ENCODE measurements at regions not wholly inside any gene's neighbourhood (a gene's known extent, or its start where the extent isn't known, plus 50 kb on each side); places are given as distances from the start of the nearest gene placed in this dataset.

GRCh38 chr2:817336-818015 lies 133.2 kb upstream of the SNTG2 start:
- Mint-ChIP-seq H3K36me3 (ENCODE audit: low read depth) (no peaks in the 10 kb centered on the region), H3K4me1 (no peaks in the 10 kb centered on the region), H3K27ac (ENCODE audit: unreplicated experiment) (no peak overlapping the region), H3K4me3 (no peak overlapping the region), H3K9me3 (no peaks in the 10 kb centered on the region), H3K27me3 (ENCODE audit: low read depth) (no peaks in the 10 kb centered on the region)
- no peak for TF ChIP-seq CTCF (conservative IDR thresholded peaks at IDR 0.05)
- DNase-seq (ENCODE audit: low read depth, low spot score) = no peak

DNA sequence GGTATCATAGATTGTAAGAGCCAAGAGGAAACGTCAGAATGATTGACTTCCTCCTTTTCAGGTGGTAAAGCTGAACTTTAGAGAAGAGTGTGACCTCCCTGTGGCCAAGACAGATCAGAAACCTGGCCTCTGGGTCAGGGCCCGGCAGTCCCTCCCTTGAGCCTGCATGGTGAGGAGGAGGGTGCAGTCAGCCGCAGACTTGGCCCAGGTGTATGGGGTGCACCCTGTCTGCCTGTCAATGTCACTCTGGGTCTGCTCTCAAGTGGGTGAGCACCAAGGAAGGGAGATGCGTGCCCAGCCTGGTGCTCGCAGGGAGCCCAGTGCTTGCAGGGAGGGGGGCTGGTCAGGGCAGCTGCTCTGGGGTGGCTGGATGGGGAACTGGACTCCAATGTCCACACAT lies 134.4 kb upstream of the SNTG2 start:
- no peak overlapping the region for H3K27ac Mint-ChIP-seq (ENCODE audit: unreplicated experiment)
- no peaks in the 10 kb centered on the region for H3K36me3 Mint-ChIP-seq (ENCODE audit: low read depth)
- no peaks in the 10 kb centered on the region for H3K4me1 Mint-ChIP-seq
- no peaks in the 10 kb centered on the region for H3K9me3 Mint-ChIP-seq
- no peak overlapping the region for H3K4me3 Mint-ChIP-seq
- DNase-seq (ENCODE audit: low read depth, low spot score) = no peak
- no peaks in the 10 kb centered on the region for H3K27me3 Mint-ChIP-seq (ENCODE audit: low read depth)
- TF ChIP-seq CTCF (conservative IDR thresholded peaks at IDR 0.05) = no peak

DNA sequence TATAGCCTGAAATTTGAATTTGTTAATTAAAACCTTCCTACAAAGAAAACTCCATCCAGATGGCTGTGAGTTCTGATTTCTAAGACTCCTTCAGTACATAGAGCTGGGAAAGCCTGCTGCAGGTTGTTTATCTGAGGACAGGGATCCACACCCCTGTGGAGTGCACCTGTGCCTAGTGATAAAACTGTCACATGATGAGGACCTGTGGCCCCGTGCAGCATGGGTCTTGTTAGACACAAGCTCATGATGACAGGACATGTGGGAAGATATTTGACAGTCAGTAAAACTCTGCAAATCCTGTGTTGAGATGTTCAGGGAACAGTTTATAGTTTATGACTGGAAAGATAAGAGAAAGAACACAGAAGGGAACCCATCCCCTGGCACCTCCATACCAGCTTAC lies 133.2 kb upstream of the TMEM18 start:
- Mint-ChIP-seq H3K27ac (ENCODE audit: unreplicated experiment) (no peak overlapping the region), H3K36me3 (ENCODE audit: low read depth) (no peaks in the 10 kb centered on the region), H3K4me1 (peaks cover 4% of the 10 kb centered on the region), H3K9me3 (peaks cover 3% of the 10 kb centered on the region), H3K27me3 (ENCODE audit: low read depth) (no peaks in the 10 kb centered on the region), H3K4me3 (no peak overlapping the region)
- TF ChIP-seq CTCF (conservative IDR thresholded peaks at IDR 0.05) = no peak
- DNase-seq (ENCODE audit: low read depth, low spot score) = no peak

GRCh38 chr2:807300-807699 lies 130.1 kb upstream of the TMEM18 start:
- H3K27me3 Mint-ChIP-seq (ENCODE audit: low read depth) = no peaks in the 10 kb centered on the region
- H3K4me3 Mint-ChIP-seq = no peak overlapping the region
- peaks cover 4% of the 10 kb centered on the region for H3K4me1 Mint-ChIP-seq
- H3K27ac Mint-ChIP-seq (ENCODE audit: unreplicated experiment) = no peak overlapping the region
- peaks cover 3% of the 10 kb centered on the region for H3K9me3 Mint-ChIP-seq
- no peak for DNase-seq (ENCODE audit: low read depth, low spot score)
- no peak for TF ChIP-seq CTCF (conservative IDR thresholded peaks at IDR 0.05)
- H3K36me3 Mint-ChIP-seq (ENCODE audit: low read depth) = no peaks in the 10 kb centered on the region

DNA sequence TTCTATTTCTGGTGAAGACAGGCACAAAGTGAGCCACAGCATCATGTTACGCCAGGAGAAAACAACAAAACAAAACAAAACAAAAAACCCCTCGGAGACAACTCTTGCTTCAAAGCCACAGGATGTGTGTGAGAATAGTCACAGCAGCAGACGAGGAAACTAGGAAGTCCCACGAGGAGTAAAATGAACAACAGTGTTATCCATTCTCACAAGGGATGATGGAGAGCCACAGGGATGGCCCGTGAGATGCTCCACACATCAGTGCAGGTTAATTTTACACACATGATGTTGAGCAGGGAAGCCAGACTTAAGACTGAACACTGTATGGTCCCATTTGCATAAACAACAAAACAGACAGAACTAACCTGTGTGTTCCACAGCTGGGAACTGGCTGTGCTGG lies 128.5 kb upstream of the TMEM18 start:
- no peaks in the 10 kb centered on the region for H3K36me3 Mint-ChIP-seq (ENCODE audit: low read depth)
- no peak for TF ChIP-seq CTCF (conservative IDR thresholded peaks at IDR 0.05)
- DNase-seq (ENCODE audit: low read depth, low spot score) = no peak
- no peak overlapping the region for H3K27ac Mint-ChIP-seq (ENCODE audit: unreplicated experiment)
- H3K4me1 Mint-ChIP-seq = peaks cover 4% of the 10 kb centered on the region
- no peaks in the 10 kb centered on the region for H3K27me3 Mint-ChIP-seq (ENCODE audit: low read depth)
- no peak overlapping the region for H3K4me3 Mint-ChIP-seq
- H3K9me3 Mint-ChIP-seq = peaks cover 3% of the 10 kb centered on the region

Data from neural crest cell (in vitro differentiated cells).